Neural progenitor cell (in vitro differentiated cells): ENCODE measurements at regions not wholly inside any gene's neighbourhood (a gene's known extent, or its start where the extent isn't known, plus 50 kb on each side); places are given as distances from the start of the nearest gene placed in this dataset.

Experiments
- DNase-seq: peaks from one replicate; pipeline ENCODE4 v3.0.0-alpha.2; 2016; ENCODE audit warnings: low spot score
- H2AFZ ChIP-seq: fragments of 200-600 bp; sonication (generic); replicated peaks from 2 replicates; pipeline ENCODE4 v1.6.1; 2016; ENCODE audit warnings: antibody characterized with exemption
- H3F3A ChIP-seq: fragments of 200-600 bp; sonication (generic); 2 replicates; pipeline ENCODE4 v1.6.1; 2016; ENCODE audit warnings: antibody characterized with exemption, low read depth
- H3K27ac ChIP-seq: fragments of 200-600 bp; sonication (generic); 2 replicates; pipeline ENCODE4 v1.5.1; 2016; ENCODE audit warnings: mild to moderate bottlenecking
- H3K27me3 ChIP-seq: fragments of 200-600 bp; sonication (generic); 2 replicates; pipeline ENCODE4 v1.6.1; 2016; ENCODE audit warnings: mild to moderate bottlenecking, moderate library complexity
- H3K36me3 ChIP-seq: fragments of 200-600 bp; sonication (generic); 2 replicates; pipeline ENCODE4 v1.5.1; 2016
- H3K4me1 ChIP-seq: fragments of 200-600 bp; sonication (generic); 2 replicates; pipeline ENCODE4 v1.6.1; 2016; ENCODE audit warnings: mixed run types
- H3K4me2 ChIP-seq: fragments of 200-600 bp; sonication (generic); 2 replicates; pipeline ENCODE4 v1.6.1; 2016
- H3K4me3 ChIP-seq: fragments of 200-600 bp; sonication (generic); 2 replicates; pipeline ENCODE4 v1.5.1; 2016
- H3K79me2 ChIP-seq: fragments of 200-600 bp; sonication (generic); 2 replicates; pipeline ENCODE4 v1.6.1; 2016; ENCODE audit warnings: low read depth
- H3K9ac ChIP-seq: fragments of 200-600 bp; sonication (generic); 2 replicates; pipeline ENCODE4 v1.6.1; 2016
- H3K9me3 ChIP-seq: fragments of 200-600 bp; sonication (generic); 2 replicates; pipeline ENCODE4 v1.5.1; 2016; ENCODE audit warnings: low read depth
- H4K20me1 ChIP-seq: fragments of 200-600 bp; sonication (generic); 2 replicates; pipeline ENCODE4 v1.6.1; 2016; ENCODE audit warnings: low read depth
- H3K27ac Mint-ChIP-seq: 3 replicates; pipeline ENCODE4 v1.8.0; 2021; ENCODE audit warnings: mixed read lengths
- H3K27me3 Mint-ChIP-seq: 2 replicates; pipeline ENCODE4 v1.8.0; 2022; ENCODE audit warnings: low read depth, mild to moderate bottlenecking, inconsistent platforms, moderate library complexity, mixed read lengths; ENCODE audit not compliant: insufficient read depth
- H3K36me3 Mint-ChIP-seq: 3 replicates; pipeline ENCODE4 v1.8.0; 2021; ENCODE audit warnings: mixed read lengths
- H3K4me1 Mint-ChIP-seq: 3 replicates; pipeline ENCODE4 v1.8.0; 2021; ENCODE audit warnings: mixed read lengths
- H3K4me3 Mint-ChIP-seq: 3 replicates; pipeline ENCODE4 v1.8.0; 2021; ENCODE audit warnings: mild to moderate bottlenecking, moderate library complexity, mixed read lengths
- H3K9me3 Mint-ChIP-seq: 3 replicates; pipeline ENCODE4 v1.8.0; 2020; ENCODE audit warnings: mixed read lengths
- CTCF ChIP-seq: fragments of 200-600 bp; sonication (generic); IDR thresholded peaks from 2 replicates; pipeline ENCODE4 v1.5.1; 2017; ENCODE audit warnings: antibody characterized with exemption, mild to moderate bottlenecking
- EZH2 ChIP-seq: fragments of 200-600 bp; sonication (generic); IDR thresholded peaks from 2 replicates; pipeline ENCODE4 v1.6.1; 2017; ENCODE audit warnings: antibody characterized with exemption, mild to moderate bottlenecking, moderate library complexity
- EZH2phosphoT487 ChIP-seq: fragments of 200-600 bp; sonication (generic); IDR thresholded peaks from 2 replicates; pipeline ENCODE4 v1.6.1; 2017; ENCODE audit warnings: antibody characterized with exemption

GRCh38 chr2:45205480-45205879, 196.2 kb upstream of the SIX2 start:
- Histone ChIP-seq H3K9ac (no peak overlapping the region), H3K27ac (no peak overlapping the region), H3F3A (no peaks in the 10 kb centered on the region), H2AFZ (no peak overlapping the region), H4K20me1 (no peaks in the 10 kb centered on the region), H3K4me3 (no peak overlapping the region), H3K4me2 (no peak overlapping the region), H3K27me3 (no peaks in the 10 kb centered on the region), H3K4me1 (no peaks in the 10 kb centered on the region), H3K9me3 (no peaks in the 10 kb centered on the region), H3K79me2 (no peaks in the 10 kb centered on the region), H3K36me3 (no peaks in the 10 kb centered on the region)
- no peaks in the 10 kb centered on the region for H3K36me3 Mint-ChIP-seq
- H3K9me3 Mint-ChIP-seq, result no peaks in the 10 kb centered on the region
- TF ChIP-seq EZH2 (no peak), CTCF (no peak), EZH2phosphoT487 (no peak)
- H3K27me3 Mint-ChIP-seq, result peaks cover 9% of the 10 kb centered on the region
- H3K4me3 Mint-ChIP-seq, result no peak overlapping the region
- DNase-seq, result no peak
- no peaks in the 10 kb centered on the region for H3K4me1 Mint-ChIP-seq
- no peak overlapping the region for H3K27ac Mint-ChIP-seq

GRCh38 chr2:45203400-45203799, 194.1 kb upstream of the SIX2 start:
- H3K36me3 ChIP-seq, result no peaks in the 10 kb centered on the region
- H3F3A ChIP-seq, result peaks cover 10% of the 10 kb centered on the region
- no peaks in the 10 kb centered on the region for H4K20me1 ChIP-seq
- Mint-ChIP-seq H3K27me3 (peaks cover 9% of the 10 kb centered on the region), H3K9me3 (no peaks in the 10 kb centered on the region), H3K4me3 (no peak overlapping the region), H3K4me1 (peaks cover 2% of the 10 kb centered on the region), H3K27ac (no peak overlapping the region), H3K36me3 (no peaks in the 10 kb centered on the region)
- H3K4me1 ChIP-seq, result peaks cover 10% of the 10 kb centered on the region
- H3K79me2 ChIP-seq, result no peaks in the 10 kb centered on the region
- no peak overlapping the region for H2AFZ ChIP-seq
- H3K4me2 ChIP-seq, result no peak overlapping the region
- no peak for TF ChIP-seq EZH2
- TF ChIP-seq CTCF, result no peak
- TF ChIP-seq EZH2phosphoT487, result no peak
- no peak overlapping the region for H3K27ac ChIP-seq
- H3K9me3 ChIP-seq, result no peaks in the 10 kb centered on the region
- no peak for DNase-seq
- H3K9ac ChIP-seq, result no peak overlapping the region
- no peaks in the 10 kb centered on the region for H3K27me3 ChIP-seq
- no peak overlapping the region for H3K4me3 ChIP-seq

- H3K4me1 Mint-ChIP-seq, result peaks cover 2% of the 10 kb centered on the region
- H3K27ac Mint-ChIP-seq, result no peak overlapping the region
- TF ChIP-seq CTCF, result no peak
- peak; percentile 67 for DNase-seq
- H3K4me3 Mint-ChIP-seq, result no peak overlapping the region
- Histone ChIP-seq H3K27ac (no peak overlapping the region), H3K9ac (no peak overlapping the region), H3K9me3 (no peaks in the 10 kb centered on the region), H3F3A (peaks cover 10% of the 10 kb centered on the region), H3K79me2 (no peaks in the 10 kb centered on the region), H3K27me3 (no peaks in the 10 kb centered on the region), H3K4me1 (peaks cover 10% of the 10 kb centered on the region), H4K20me1 (no peaks in the 10 kb centered on the region), H3K4me3 (no peak overlapping the region), H3K36me3 (no peaks in the 10 kb centered on the region), H3K4me2 (peak overlapping the region; percentile 55), H2AFZ (no peak overlapping the region)
- no peaks in the 10 kb centered on the region for H3K36me3 Mint-ChIP-seq
- H3K27me3 Mint-ChIP-seq, result no peaks in the 10 kb centered on the region
- no peaks in the 10 kb centered on the region for H3K9me3 Mint-ChIP-seq
Observed at GRCh38 chr2:45199973-45200372, 190.7 kb upstream of the SIX2 start.

- H3F3A ChIP-seq, result peaks cover 10% of the 10 kb centered on the region
- Mint-ChIP-seq H3K4me1 (peaks cover 5% of the 10 kb centered on the region), H3K4me3 (no peak overlapping the region), H3K27me3 (no peaks in the 10 kb centered on the region), H3K9me3 (no peaks in the 10 kb centered on the region), H3K27ac (no peak overlapping the region), H3K36me3 (no peaks in the 10 kb centered on the region)
- H3K9ac ChIP-seq, result no peak overlapping the region
- DNase-seq, result no peak
- no peaks in the 10 kb centered on the region for H3K27me3 ChIP-seq
- H3K9me3 ChIP-seq, result no peaks in the 10 kb centered on the region
- H2AFZ ChIP-seq, result no peak overlapping the region
- no peaks in the 10 kb centered on the region for H3K79me2 ChIP-seq
- no peak for TF ChIP-seq CTCF
- TF ChIP-seq EZH2, result no peak
- TF ChIP-seq EZH2phosphoT487, result no peak
- no peaks in the 10 kb centered on the region for H4K20me1 ChIP-seq
- H3K36me3 ChIP-seq, result no peaks in the 10 kb centered on the region
- no peak overlapping the region for H3K4me3 ChIP-seq
- H3K27ac ChIP-seq, result no peak overlapping the region
- H3K4me1 ChIP-seq, result peaks cover 10% of the 10 kb centered on the region
- H3K4me2 ChIP-seq, result no peak overlapping the region
Observed at GRCh38 chr2:45195916-45196315, 186.7 kb upstream of the SIX2 start.
